ENCODE measurements at regions not wholly inside any gene's neighbourhood (a gene's known extent, or its start where the extent isn't known, plus 50 kb on each side); places are given as distances from the start of the nearest gene placed in this dataset.

- Histone ChIP-seq H4K20me1 (ENCODE audit: control insufficient read depth, extremely low read depth, insufficient read depth, low read length) (no peaks in the 10 kb centered on the region), H3K4me2 (ENCODE audit: extremely low read depth, insufficient read depth, low read length) (no peak overlapping the region), H3K27ac (ENCODE audit: insufficient read depth, low read length) (no peak overlapping the region), H3K4me1 (ENCODE audit: control insufficient read depth, extremely low read depth, insufficient read depth, low read length) (peaks cover 14% of the 10 kb centered on the region), H2AFZ (ENCODE audit: low read length) (no peak overlapping the region), H3K9ac (ENCODE audit: insufficient read depth, low read length) (no peak overlapping the region), H3K36me3 (ENCODE audit: control insufficient read depth, insufficient read depth, low read length) (no peaks in the 10 kb centered on the region), H3K79me2 (ENCODE audit: control insufficient read depth, insufficient read depth, low read length) (no peaks in the 10 kb centered on the region), H3K9me3 (ENCODE audit: control insufficient read depth, insufficient read depth, low read depth, low read length) (no peaks in the 10 kb centered on the region), H3K27me3 (ENCODE audit: control insufficient read depth, insufficient read depth, low read length) (no peaks in the 10 kb centered on the region), H3K4me3 (replicated peaks in 1 of 4; ENCODE audit: control extremely low read depth in 1 of 4, insufficient read depth in 1 of 4, low read depth in 3 of 4, low read length in 4 of 4) (no peak overlapping the region)
- DNase-seq (ENCODE audit: low read depth in 2 of 2): no peak
- TF ChIP-seq EZH2 (IDR thresholded peaks at IDR 0.05; ENCODE audit: low read length, missing control alignments): no peak
- no peak for TF ChIP-seq CTCF (conservative IDR thresholded peaks at IDR 0.05 in 1 of 2, IDR thresholded peaks at IDR 0.05 in 1 of 2; ENCODE audit: low read depth in 1 of 2, low read length in 2 of 2)
Measured at GRCh38 chr2:64289737-64290136, 145.5 kb upstream of the PELI1 start.

GRCh38 chr2:64291181-64291580 is 147.0 kb upstream of the PELI1 start:
- DNase-seq (ENCODE audit: low read depth in 2 of 2): peak; percentile 69 to 73
- Histone ChIP-seq H3K4me1 (ENCODE audit: control insufficient read depth, extremely low read depth, insufficient read depth, low read length) (peaks cover 14% of the 10 kb centered on the region), H3K79me2 (ENCODE audit: control insufficient read depth, insufficient read depth, low read length) (no peaks in the 10 kb centered on the region), H2AFZ (ENCODE audit: low read length) (no peak overlapping the region), H3K27me3 (ENCODE audit: control insufficient read depth, insufficient read depth, low read length) (peaks cover 6% of the 10 kb centered on the region), H3K4me3 (replicated peaks in 1 of 4; ENCODE audit: control extremely low read depth in 1 of 4, insufficient read depth in 1 of 4, low read depth in 3 of 4, low read length in 4 of 4) (no peak overlapping the region), H3K9ac (ENCODE audit: insufficient read depth, low read length) (no peak overlapping the region), H3K9me3 (ENCODE audit: control insufficient read depth, insufficient read depth, low read depth, low read length) (no peaks in the 10 kb centered on the region), H3K36me3 (ENCODE audit: control insufficient read depth, insufficient read depth, low read length) (no peaks in the 10 kb centered on the region), H3K4me2 (ENCODE audit: extremely low read depth, insufficient read depth, low read length) (peak overlapping the region; percentile 49), H4K20me1 (ENCODE audit: control insufficient read depth, extremely low read depth, insufficient read depth, low read length) (no peaks in the 10 kb centered on the region), H3K27ac (ENCODE audit: insufficient read depth, low read length) (no peak overlapping the region)
- TF ChIP-seq EZH2 (IDR thresholded peaks at IDR 0.05; ENCODE audit: low read length, missing control alignments) (no peak), CTCF (conservative IDR thresholded peaks at IDR 0.05 in 1 of 2, IDR thresholded peaks at IDR 0.05 in 1 of 2; ENCODE audit: low read depth in 1 of 2, low read length in 2 of 2) (no peak)

GRCh38 chr2:64295326-64296139 is 151.3 kb upstream of the PELI1 start:
- no peak for DNase-seq (ENCODE audit: low read depth in 2 of 2)
- H3K4me2 ChIP-seq (ENCODE audit: extremely low read depth, insufficient read depth, low read length): no peak overlapping the region
- H3K36me3 ChIP-seq (ENCODE audit: control insufficient read depth, insufficient read depth, low read length): no peaks in the 10 kb centered on the region
- H4K20me1 ChIP-seq (ENCODE audit: control insufficient read depth, extremely low read depth, insufficient read depth, low read length): no peaks in the 10 kb centered on the region
- no peaks in the 10 kb centered on the region for H3K79me2 ChIP-seq (ENCODE audit: control insufficient read depth, insufficient read depth, low read length)
- peaks cover 4% of the 10 kb centered on the region for H3K4me1 ChIP-seq (ENCODE audit: control insufficient read depth, extremely low read depth, insufficient read depth, low read length)
- H2AFZ ChIP-seq (ENCODE audit: low read length): no peak overlapping the region
- no peak overlapping the region for H3K27ac ChIP-seq (ENCODE audit: insufficient read depth, low read length)
- no peak overlapping the region for H3K4me3 ChIP-seq (replicated peaks in 1 of 4; ENCODE audit: control extremely low read depth in 1 of 4, insufficient read depth in 1 of 4, low read depth in 3 of 4, low read length in 4 of 4)
- TF ChIP-seq CTCF (conservative IDR thresholded peaks at IDR 0.05 in 1 of 2, IDR thresholded peaks at IDR 0.05 in 1 of 2; ENCODE audit: low read depth in 1 of 2, low read length in 2 of 2): no peak
- no peak for TF ChIP-seq EZH2 (IDR thresholded peaks at IDR 0.05; ENCODE audit: low read length, missing control alignments)
- H3K9ac ChIP-seq (ENCODE audit: insufficient read depth, low read length): no peak overlapping the region
- peaks cover 8% of the 10 kb centered on the region for H3K27me3 ChIP-seq (ENCODE audit: control insufficient read depth, insufficient read depth, low read length)
- H3K9me3 ChIP-seq (ENCODE audit: control insufficient read depth, insufficient read depth, low read depth, low read length): no peaks in the 10 kb centered on the region

Data from fibroblast of lung (primary cell).